ENCODE measurements at regions not wholly inside any gene's neighbourhood (a gene's known extent, or its start where the extent isn't known, plus 50 kb on each side); places are given as distances from the start of the nearest gene placed in this dataset.
"Not testable (repeated sequence)": the region's sequence is repeated elsewhere in the genome, so short reads cannot be mapped to it uniquely, and the experiment has no call there.

DNA sequence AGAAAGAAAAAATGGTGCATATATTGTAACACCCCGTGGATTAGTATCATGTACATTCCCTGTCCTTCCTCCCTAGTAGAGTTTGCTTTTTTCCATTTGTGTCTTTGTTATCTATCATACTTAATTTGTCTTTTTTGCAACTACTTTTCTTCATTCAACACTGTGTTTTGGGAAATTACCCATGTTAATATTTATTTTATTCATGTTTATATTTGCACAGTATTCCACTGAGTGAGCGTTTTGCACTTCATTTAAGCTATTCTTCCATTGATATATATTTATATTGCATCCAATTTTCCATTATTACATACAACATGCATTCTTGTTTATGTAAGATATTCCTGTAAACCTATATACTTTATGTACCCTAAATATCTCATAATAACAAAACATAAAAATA, 57.6 kb upstream of the FAM171A1 start:
- no peak for DNase-seq

DNA sequence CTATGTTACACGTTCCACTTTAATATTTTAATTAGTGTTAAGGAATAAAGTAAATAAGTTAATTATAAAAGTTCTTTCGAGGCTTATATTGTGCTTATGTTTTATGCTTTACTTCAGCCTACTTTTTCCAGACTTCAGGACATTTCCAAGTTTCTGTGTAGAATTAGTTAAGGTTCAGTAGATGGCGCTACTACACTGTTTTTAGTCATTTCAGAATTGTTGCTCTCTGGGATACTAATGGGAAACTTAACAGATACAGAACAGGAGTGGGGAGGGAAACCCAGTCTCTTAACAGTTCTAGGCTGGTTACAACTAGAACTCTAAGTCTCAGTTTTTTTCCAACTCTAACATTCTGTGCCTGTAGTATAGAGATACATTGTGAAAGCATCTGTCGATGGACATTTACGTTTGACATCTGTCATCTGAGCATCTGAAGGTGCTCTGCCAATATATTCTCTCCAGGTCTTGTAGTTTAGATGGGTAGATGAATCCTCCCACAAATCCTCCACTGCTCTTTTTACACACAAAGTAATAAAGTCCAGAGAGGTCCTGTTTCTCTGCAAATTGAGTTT, 56.8 kb upstream of the FAM171A1 start:
- no peak for DNase-seq

DNA sequence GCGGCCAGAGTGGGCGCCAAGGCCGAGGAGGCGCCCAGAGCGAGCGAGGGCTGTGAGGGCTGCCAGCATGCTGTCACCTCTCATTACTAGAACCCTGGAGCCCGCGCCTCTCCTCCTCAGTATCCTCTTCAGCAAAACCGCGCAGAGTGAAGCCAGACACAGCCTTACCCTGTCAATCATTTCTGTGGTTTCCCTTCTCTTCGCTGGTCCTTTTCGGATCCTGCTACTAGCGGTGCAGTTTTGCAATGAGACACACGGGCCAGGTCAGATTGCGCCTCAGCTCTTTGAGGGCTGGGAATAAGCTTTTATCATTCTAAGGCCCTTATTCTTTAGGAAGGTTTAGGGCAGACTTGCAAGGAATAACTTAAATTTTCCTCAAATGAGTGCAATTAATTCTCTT, 55.5 kb upstream of the FAM171A1 start:
- no peak for DNase-seq

DNA sequence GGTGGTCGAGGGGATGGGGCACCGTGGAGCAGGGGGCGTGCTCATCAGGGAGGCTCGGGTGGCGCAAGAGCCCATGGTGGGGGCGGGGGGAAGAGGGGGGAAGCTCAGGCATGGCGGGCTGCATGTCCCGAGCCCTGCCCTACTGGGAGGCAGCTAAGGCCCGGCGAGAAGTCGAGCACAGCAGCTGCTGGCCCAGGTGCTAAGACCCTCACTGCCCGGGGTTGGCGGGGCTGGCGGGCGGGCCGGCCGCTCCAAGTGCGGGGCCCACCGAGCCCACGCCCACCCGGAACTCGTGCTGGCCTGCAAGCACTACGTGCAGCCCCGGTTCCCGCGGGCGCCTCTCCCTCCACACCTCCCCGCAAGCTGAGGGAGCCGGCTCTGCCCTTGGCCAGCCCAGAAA, 55.0 kb upstream of the FAM171A1 start:
- no peak for DNase-seq

DNA sequence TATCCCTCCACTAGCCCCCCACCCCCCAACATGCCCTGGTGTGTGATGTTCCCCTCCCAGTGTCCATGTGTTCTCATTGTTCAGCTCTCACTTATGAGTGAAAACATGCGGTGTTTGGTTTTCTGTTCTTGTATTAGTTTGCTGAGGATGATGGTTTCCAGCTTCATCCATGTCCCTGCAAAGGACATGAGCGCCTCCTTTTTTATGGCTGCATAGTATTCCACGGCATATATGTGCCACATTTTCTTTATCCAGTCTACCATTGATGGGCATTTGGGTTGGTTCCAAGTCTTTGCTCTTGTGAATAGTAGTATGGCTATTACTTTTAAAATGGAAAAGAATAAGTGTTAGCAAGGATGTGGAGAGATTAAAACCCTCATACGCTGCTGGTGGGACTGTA, 50.8 kb upstream of the FAM171A1 start:
- not testable (repeated sequence) for DNase-seq

Data from NCI-H774 (cell line).